ENCODE measurements at regions not wholly inside any gene's neighbourhood (a gene's known extent, or its start where the extent isn't known, plus 50 kb on each side); places are given as distances from the start of the nearest gene placed in this dataset.
A peak's percentile ranks its signal among the peaks of the same experiment; 100 is the strongest.

DNA sequence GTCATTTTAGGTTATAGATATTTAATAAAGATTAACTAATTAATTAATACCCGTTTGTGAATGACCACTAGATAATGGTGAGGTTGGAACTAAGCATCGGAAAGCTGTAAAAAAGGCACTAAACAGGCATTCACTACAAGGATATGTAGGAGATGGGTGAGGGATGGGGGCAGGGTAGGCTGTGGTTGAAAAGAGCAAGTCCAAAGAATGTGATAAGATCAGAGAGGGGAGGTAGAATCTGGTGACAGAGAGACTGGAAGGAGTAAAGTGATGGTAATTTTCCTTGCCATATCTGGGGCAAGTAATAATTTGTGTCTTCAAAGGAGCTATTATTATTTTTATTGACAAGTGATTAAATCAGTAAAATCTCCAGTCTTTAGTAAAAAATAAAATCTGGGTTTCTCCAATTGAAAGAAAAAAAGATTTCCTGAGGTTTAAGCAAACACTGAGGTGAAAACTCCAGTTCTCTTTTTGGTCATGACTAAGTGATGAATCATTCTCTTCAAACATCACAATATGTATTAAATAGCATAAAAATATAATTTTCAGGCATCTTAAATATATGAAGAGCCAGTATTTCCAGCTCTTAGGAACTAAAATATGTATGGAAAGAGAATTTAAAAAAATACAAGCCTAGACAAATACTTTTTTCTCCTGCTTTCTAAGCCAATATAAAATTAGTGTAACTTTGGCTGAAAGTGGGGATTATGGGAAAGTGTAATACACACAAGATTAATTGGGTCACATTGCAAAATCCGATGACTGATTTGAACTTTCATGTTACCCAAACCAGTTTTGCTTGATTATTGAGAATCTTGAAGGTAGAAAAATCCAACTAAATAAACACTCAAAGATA, 259.1 kb upstream of the RBMS1 start:
- TF ChIP-seq TEAD4 (IDR thresholded peaks at IDR 0.05) (no peak), EGR1 (IDR thresholded peaks at IDR 0.05) (no peak), RAD21 (IDR thresholded peaks at IDR 0.05; ENCODE audit: low read depth) (no peak), FOXM1 (IDR thresholded peaks at IDR 0.05; ENCODE audit: borderline replicate concordance, low read depth) (no peak)

- TF ChIP-seq, protein P1, sequence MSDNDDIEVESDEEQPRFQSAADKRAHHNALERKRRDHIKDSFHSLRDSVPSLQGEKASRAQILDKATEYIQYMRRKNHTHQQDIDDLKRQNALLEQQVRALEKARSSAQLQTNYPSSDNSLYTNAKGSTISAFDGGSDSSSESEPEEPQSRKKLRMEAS (IDR thresholded peaks at IDR 0.05): no peak
- no peak for TF ChIP-seq NFIC (IDR thresholded peaks at IDR 0.05)
- no peak for TF ChIP-seq EGR1 (IDR thresholded peaks at IDR 0.05)
- no peak for TF ChIP-seq EP300 (IDR thresholded peaks at IDR 0.05; ENCODE audit: borderline replicate concordance)
- no peak for TF ChIP-seq TEAD4 (IDR thresholded peaks at IDR 0.05)
- TF ChIP-seq YY1 (IDR thresholded peaks at IDR 0.05; ENCODE audit: low read depth): no peak
- TF ChIP-seq TCF12 (IDR thresholded peaks at IDR 0.05; ENCODE audit: low read depth): no peak
- TF ChIP-seq, protein P2, sequence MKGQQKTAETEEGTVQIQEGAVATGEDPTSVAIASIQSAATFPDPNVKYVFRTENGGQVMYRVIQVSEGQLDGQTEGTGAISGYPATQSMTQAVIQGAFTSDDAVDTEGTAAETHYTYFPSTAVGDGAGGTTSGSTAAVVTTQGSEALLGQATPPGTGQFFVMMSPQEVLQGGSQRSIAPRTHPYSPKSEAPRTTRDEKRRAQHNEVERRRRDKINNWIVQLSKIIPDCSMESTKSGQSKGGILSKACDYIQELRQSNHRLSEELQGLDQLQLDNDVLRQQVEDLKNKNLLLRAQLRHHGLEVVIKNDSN (IDR thresholded peaks at IDR 0.05): no peak
- no peak for TF ChIP-seq CREB1 (IDR thresholded peaks at IDR 0.05; ENCODE audit: low read depth)
- TF ChIP-seq, protein P3, sequence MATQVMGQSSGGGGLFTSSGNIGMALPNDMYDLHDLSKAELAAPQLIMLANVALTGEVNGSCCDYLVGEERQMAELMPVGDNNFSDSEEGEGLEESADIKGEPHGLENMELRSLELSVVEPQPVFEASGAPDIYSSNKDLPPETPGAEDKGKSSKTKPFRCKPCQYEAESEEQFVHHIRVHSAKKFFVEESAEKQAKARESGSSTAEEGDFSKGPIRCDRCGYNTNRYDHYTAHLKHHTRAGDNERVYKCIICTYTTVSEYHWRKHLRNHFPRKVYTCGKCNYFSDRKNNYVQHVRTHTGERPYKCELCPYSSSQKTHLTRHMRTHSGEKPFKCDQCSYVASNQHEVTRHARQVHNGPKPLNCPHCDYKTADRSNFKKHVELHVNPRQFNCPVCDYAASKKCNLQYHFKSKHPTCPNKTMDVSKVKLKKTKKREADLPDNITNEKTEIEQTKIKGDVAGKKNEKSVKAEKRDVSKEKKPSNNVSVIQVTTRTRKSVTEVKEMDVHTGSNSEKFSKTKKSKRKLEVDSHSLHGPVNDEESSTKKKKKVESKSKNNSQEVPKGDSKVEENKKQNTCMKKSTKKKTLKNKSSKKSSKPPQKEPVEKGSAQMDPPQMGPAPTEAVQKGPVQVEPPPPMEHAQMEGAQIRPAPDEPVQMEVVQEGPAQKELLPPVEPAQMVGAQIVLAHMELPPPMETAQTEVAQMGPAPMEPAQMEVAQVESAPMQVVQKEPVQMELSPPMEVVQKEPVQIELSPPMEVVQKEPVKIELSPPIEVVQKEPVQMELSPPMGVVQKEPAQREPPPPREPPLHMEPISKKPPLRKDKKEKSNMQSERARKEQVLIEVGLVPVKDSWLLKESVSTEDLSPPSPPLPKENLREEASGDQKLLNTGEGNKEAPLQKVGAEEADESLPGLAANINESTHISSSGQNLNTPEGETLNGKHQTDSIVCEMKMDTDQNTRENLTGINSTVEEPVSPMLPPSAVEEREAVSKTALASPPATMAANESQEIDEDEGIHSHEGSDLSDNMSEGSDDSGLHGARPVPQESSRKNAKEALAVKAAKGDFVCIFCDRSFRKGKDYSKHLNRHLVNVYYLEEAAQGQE (IDR thresholded peaks at IDR 0.05; ENCODE audit: low read depth): no peak
- TF ChIP-seq RAD21 (IDR thresholded peaks at IDR 0.05; ENCODE audit: low read depth): no peak
- TF ChIP-seq ZBTB7A (IDR thresholded peaks at IDR 0.05; ENCODE audit: low read depth): no peak
- no peak for TF ChIP-seq CEBPB (IDR thresholded peaks at IDR 0.05)
- TF ChIP-seq TAF1 (IDR thresholded peaks at IDR 0.05; ENCODE audit: low read depth): no peak
- TF ChIP-seq FOXM1 (IDR thresholded peaks at IDR 0.05; ENCODE audit: borderline replicate concordance, low read depth): no peak
Observed at GRCh38 chr2:160753331-160753654, 259.7 kb upstream of the RBMS1 start.

DNA sequence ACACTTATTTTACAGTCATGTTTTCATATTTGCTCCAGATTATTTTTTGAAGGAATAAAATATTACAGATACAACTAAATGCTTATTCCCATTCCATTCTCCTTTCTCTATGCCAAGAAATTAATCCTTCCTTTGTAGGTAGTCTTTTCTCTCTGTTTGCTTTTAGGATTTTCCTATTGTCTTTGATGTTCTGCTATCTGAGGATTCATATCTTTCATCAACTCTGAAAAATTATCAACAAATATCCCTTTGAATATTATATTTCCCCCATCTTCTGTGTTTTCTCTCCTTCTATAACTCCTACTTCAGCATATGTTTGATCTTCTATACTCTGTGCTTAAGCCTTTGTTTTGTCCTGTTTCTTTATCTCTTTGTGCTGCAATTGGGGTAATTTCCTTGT, 260.4 kb upstream of the RBMS1 start:
- TF ChIP-seq, protein P2 (IDR thresholded peaks at IDR 0.05): no peak
- no peak for TF ChIP-seq EGR1 (IDR thresholded peaks at IDR 0.05)
- TF ChIP-seq, protein P1 (IDR thresholded peaks at IDR 0.05): no peak
- TF ChIP-seq TEAD4 (IDR thresholded peaks at IDR 0.05): no peak

DNA sequence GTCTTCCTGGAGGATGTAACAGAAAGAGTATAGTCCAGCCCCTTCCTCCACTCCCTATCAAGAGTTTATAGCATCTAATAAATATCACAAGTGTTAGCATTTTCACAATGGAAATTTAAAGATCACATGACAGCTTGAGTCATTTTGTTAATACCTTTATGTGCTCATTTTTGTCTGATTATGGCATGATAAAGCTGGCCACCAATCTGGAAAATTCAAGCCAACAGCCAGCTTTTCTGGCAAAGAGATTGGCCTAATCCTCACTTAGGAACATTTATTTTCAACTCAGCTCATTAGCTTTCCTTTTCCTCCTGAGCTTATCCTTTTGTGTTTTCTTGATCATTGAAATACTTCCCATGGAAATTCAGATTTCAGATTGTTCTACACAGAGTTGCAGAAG, 262.9 kb upstream of the RBMS1 start:
- TF ChIP-seq EP300 (IDR thresholded peaks at IDR 0.05; ENCODE audit: borderline replicate concordance): no peak

GRCh38 chr2:160783474-160783873, 289.9 kb upstream of the RBMS1 start:
- TF ChIP-seq TEAD4 (IDR thresholded peaks at IDR 0.05): no peak
- no peak for TF ChIP-seq TCF12 (IDR thresholded peaks at IDR 0.05; ENCODE audit: low read depth)
- no peak for TF ChIP-seq EP300 (IDR thresholded peaks at IDR 0.05; ENCODE audit: borderline replicate concordance)
- TF ChIP-seq YY1 (IDR thresholded peaks at IDR 0.05; ENCODE audit: low read depth): no peak
- TF ChIP-seq, protein P1 (IDR thresholded peaks at IDR 0.05): no peak
- no peak for TF ChIP-seq NFIC (IDR thresholded peaks at IDR 0.05)
- no peak for TF ChIP-seq FOXM1 (IDR thresholded peaks at IDR 0.05; ENCODE audit: borderline replicate concordance, low read depth)
- no peak for TF ChIP-seq RAD21 (IDR thresholded peaks at IDR 0.05; ENCODE audit: low read depth)
- TF ChIP-seq CREB1 (IDR thresholded peaks at IDR 0.05; ENCODE audit: low read depth): no peak
- no peak for TF ChIP-seq TAF1 (IDR thresholded peaks at IDR 0.05; ENCODE audit: low read depth)
- TF ChIP-seq CEBPB (IDR thresholded peaks at IDR 0.05): no peak
- TF ChIP-seq EGR1 (IDR thresholded peaks at IDR 0.05): no peak

DNA sequence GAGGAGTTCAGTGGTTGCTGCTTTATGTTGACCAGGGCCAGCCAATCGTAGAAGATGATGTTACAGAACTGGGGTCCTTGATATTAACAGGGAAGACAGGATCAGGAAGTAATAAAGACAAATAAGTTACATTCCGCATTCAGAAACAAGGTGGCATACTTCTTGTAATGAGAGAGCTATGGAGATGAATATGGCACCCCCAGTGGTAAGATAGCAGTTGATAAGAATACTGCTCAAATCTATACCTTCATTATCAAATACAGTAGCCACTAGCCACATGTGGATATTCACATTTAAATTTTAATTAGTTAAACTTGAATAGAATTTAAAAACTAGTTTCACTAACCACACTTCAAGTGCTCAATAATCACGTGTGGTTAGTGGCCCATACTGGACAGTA, 290.4 kb upstream of the RBMS1 start:
- TF ChIP-seq RAD21 (IDR thresholded peaks at IDR 0.05; ENCODE audit: low read depth) (peak; percentile 18; the same call in 1 of the 2 replicates), NFIC (IDR thresholded peaks at IDR 0.05) (no peak), FOXM1 (IDR thresholded peaks at IDR 0.05; ENCODE audit: borderline replicate concordance, low read depth) (no peak), EGR1 (IDR thresholded peaks at IDR 0.05) (no peak), YY1 (IDR thresholded peaks at IDR 0.05; ENCODE audit: low read depth) (no peak), CREB1 (IDR thresholded peaks at IDR 0.05; ENCODE audit: low read depth) (no peak), CEBPB (IDR thresholded peaks at IDR 0.05) (no peak)
- TF ChIP-seq, protein P2 (IDR thresholded peaks at IDR 0.05): no peak

DNA sequence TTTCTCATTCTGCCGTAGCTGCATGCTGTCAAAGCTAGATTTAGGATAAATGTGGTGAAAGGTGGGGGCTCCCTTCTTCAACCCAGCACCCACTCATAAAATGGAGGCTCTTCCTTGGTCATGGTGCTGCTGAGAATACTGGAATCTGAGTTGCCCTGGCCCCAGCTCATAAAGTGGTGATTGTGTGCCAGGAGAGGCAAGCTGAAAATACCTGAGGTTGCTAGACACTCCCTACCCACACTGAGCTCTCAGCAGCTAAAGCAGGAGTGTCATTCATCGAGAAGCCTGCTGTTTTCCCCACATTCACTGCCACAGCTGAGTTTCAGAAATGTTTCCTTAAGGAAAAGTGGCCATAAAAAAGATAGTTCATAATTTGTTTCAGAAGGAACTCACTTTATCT, 297.1 kb upstream of the RBMS1 start:
- no peak for TF ChIP-seq CREB1 (IDR thresholded peaks at IDR 0.05; ENCODE audit: low read depth)
- TF ChIP-seq, protein P1 (IDR thresholded peaks at IDR 0.05): no peak
- no peak for TF ChIP-seq ZBTB7A (IDR thresholded peaks at IDR 0.05; ENCODE audit: low read depth)
- TF ChIP-seq TAF1 (IDR thresholded peaks at IDR 0.05; ENCODE audit: low read depth): no peak
- TF ChIP-seq NFIC (IDR thresholded peaks at IDR 0.05): no peak
- TF ChIP-seq, protein P2 (IDR thresholded peaks at IDR 0.05): no peak
- TF ChIP-seq EGR1 (IDR thresholded peaks at IDR 0.05): no peak
- TF ChIP-seq, protein P3 (IDR thresholded peaks at IDR 0.05; ENCODE audit: low read depth): no peak
- no peak for TF ChIP-seq EP300 (IDR thresholded peaks at IDR 0.05; ENCODE audit: borderline replicate concordance)
- TF ChIP-seq CEBPB (IDR thresholded peaks at IDR 0.05): no peak
- TF ChIP-seq TCF12 (IDR thresholded peaks at IDR 0.05; ENCODE audit: low read depth): no peak
- TF ChIP-seq YY1 (IDR thresholded peaks at IDR 0.05; ENCODE audit: low read depth): no peak
- no peak for TF ChIP-seq RAD21 (IDR thresholded peaks at IDR 0.05; ENCODE audit: low read depth)
- no peak for TF ChIP-seq TEAD4 (IDR thresholded peaks at IDR 0.05)
- no peak for TF ChIP-seq FOXM1 (IDR thresholded peaks at IDR 0.05; ENCODE audit: borderline replicate concordance, low read depth)

Measured in Ishikawa (cell line).